SK-N-SH (cell line): ENCODE measurements at regions not wholly inside any gene's neighbourhood (a gene's known extent, or its start where the extent isn't known, plus 50 kb on each side); places are given as distances from the start of the nearest gene placed in this dataset.

Experiments
- CTCF ChIP-seq: fragments of 200-600 bp; sonication (generic); IDR thresholded peaks from 2 replicates; pipeline ENCODE4 v1.6.1; 2017; ENCODE audit warnings: antibody characterized with exemption, mild to moderate bottlenecking, moderate library complexity
- TAF1 ChIP-seq: IDR thresholded peaks from 2 replicates; pipeline ENCODE4 v1.6.1; 2012; ENCODE audit warnings: low read depth, mild to moderate bottlenecking, low read length, moderate library complexity, borderline replicate concordance

DNA sequence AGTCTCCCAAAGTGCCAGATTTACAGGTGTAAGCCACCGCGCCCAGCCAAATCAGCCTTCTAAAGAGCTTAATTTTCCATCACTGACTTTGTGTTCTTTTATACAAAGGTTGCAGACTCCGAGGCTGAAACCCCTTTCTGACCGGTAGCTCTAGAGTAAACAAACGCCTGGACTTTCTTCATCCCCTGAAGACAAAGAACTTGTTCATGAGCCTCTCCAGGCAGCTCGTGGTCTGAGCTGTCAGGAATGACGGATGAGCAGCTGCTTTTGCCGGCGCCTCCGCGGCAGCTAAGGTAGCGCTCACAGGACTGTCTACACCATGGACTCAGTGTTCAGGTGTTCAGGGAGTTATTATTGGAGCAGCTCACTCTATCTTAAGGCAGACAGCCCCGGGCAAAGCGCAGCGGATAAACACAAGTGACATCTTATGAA lies 128.5 kb upstream of the ERRFI1 start:
- no peak for TF ChIP-seq TAF1
- no peak for TF ChIP-seq CTCF
